Spleen (tissue), 11 donors: ENCODE measurements at regions not wholly inside any gene's neighbourhood (a gene's known extent, or its start where the extent isn't known, plus 50 kb on each side); places are given as distances from the start of the nearest gene placed in this dataset.
"Not testable (repeated sequence)": the region's sequence is repeated elsewhere in the genome, so short reads cannot be mapped to it uniquely, and the experiment has no call there.

Experiments
- DNase-seq: peaks from one replicate; pipeline ENCODE4 v3.0.0-alpha.2; 2020
- H3K27ac ChIP-seq, 8 donors: fragments of 200-600 bp; sonication (generic) in 7 of 8; 1 replicate in 4 of 8; 2 replicates in 4 of 8; pipeline versions ENCODE4 v1.5.0 to v1.8.0; 2016 to 2021; ENCODE audit warnings: inconsistent platforms in 4 of 8, mild to moderate bottlenecking in 4 of 8, moderate library complexity in 1 of 8
- H3K27me3 ChIP-seq, 7 donors: fragments of 200-600 bp; sonication (generic) in 6 of 7; replicated peaks in 1 of 7; 1 replicate in 4 of 7; 2 replicates in 3 of 7; pipeline versions ENCODE4 v1.5.0 to v1.8.0; 2016 to 2021; ENCODE audit warnings: inconsistent platforms in 3 of 7, mild to moderate bottlenecking in 1 of 7
- H3K36me3 ChIP-seq, 6 donors: fragments of 200-600 bp; sonication (generic) in 5 of 6; 1 replicate in 4 of 6; 2 replicates in 2 of 6; pipeline versions ENCODE4 v1.5.0 to v1.8.0; 2016 to 2021; ENCODE audit warnings: inconsistent platforms in 2 of 6
- H3K4me1 ChIP-seq, 6 donors: fragments of 200-600 bp; sonication (generic) in 5 of 6; 1 replicate in 3 of 6; 2 replicates in 3 of 6; pipeline versions ENCODE4 v1.5.0 to v1.8.0; 2016 to 2021; ENCODE audit warnings: inconsistent platforms in 3 of 6
- H3K4me3 ChIP-seq, 8 donors: fragments of 200-600 bp; sonication (generic) in 7 of 8; 1 replicate in 4 of 8; 2 replicates in 4 of 8; pipeline versions ENCODE4 v1.5.0 to v1.8.0; 2016 to 2021; ENCODE audit warnings: inconsistent platforms in 4 of 8, mild to moderate bottlenecking in 4 of 8, moderate library complexity in 2 of 8
- H3K9me3 ChIP-seq, 8 donors: fragments of 200-600 bp; sonication (generic) in 7 of 8; 1 replicate in 4 of 8; 2 replicates in 4 of 8; pipeline versions ENCODE4 v1.5.0 to v1.8.0; 2016 to 2021; ENCODE audit warnings: inconsistent platforms in 4 of 8
- CTCF ChIP-seq, 11 experiments: fragments of 200-600 bp in 7 of 11; fragments of 450-650 bp in 4 of 11; sonication (generic) in 4 of 11; IDR thresholded peaks in 8 of 11; conservative IDR thresholded peaks in 3 of 11; 1 replicate in 7 of 11; 2 replicates in 4 of 11; pipeline versions ENCODE4 v1.4.0 to v1.8.0; 2016 to 2021; ENCODE audit warnings: antibody characterized with exemption in 11 of 11, inconsistent platforms in 4 of 11, mild to moderate bottlenecking in 1 of 11
- POLR2A ChIP-seq, 3 donors: fragments of 450-650 bp; IDR thresholded peaks; one replicate each; pipeline ENCODE4 v1.5.1; 2017; ENCODE audit warnings: antibody characterized with exemption in 3 of 3, mild to moderate bottlenecking in 1 of 3
- POLR2AphosphoS5 ChIP-seq, 3 donors: sonication (generic); formaldehyde crosslinking; IDR thresholded peaks; one replicate each; pipeline ENCODE4 v1.5.1; 2017; ENCODE audit warnings: antibody characterized with exemption in 3 of 3
- WGBS, 5 donors: extraction: QIAGEN DNeasy Blood & Tissue Kit in 3 of 5; methylation state at CpG; one replicate each; pipeline versions ENCODE4 v1.1.5 to v1.1.7; 2013 to 2018; 5-methylcytosine and 5-hydroxymethylcytosine counted together
- intact Hi-C: fragments of 100-400 bp; cut with DNase I; formaldehyde crosslinking; loops from one replicate; pipeline ENCODE4 v1.15.0; 2023; ENCODE audit warnings: low total_unique reads
- donor health status: healthy with polysubstance abuse.
- donor health status: DM: no; HTN: no; CAD: no; lungs with moderate emphysema.
- donor health status: DM: no; HTN: no; CAD: no.
- donor health status: Bipolar disorder and iron deficiency.
- donor health status: healthy.
- donor health status: DM: no; HTN: no; CAD: no.
- donor health status: DM: yes; HTN: yes; CAD: no.

- intact Hi-C loops = no loop called here
- Histone ChIP-seq H3K36me3 (no peaks in the 10 kb centered on the region), H3K9me3 (peaks cover 0 to 11% (median 0%) of the 10 kb centered on the region in 8 donors), H3K4me1 (no peaks in the 10 kb centered on the region), H3K27me3 (no peaks in the 10 kb centered on the region), H3K27ac (no peak overlapping the region), H3K4me3 (no peak overlapping the region)
- 85 to 98% (median 87%) methylated on average over 4 of the region's 4 CpGs for WGBS, 5 donors
- TF ChIP-seq POLR2A (IDR thresholded peaks at IDR 0.05) = no peak
- TF ChIP-seq CTCF (IDR thresholded peaks at IDR 0.05 in 8 of 11, conservative IDR thresholded peaks at IDR 0.05 in 3 of 11) = no peak
- TF ChIP-seq POLR2AphosphoS5 (IDR thresholded peaks at IDR 0.05) = no peak
- DNase-seq = no peak
Observed at GRCh38 chr9:82423700-82424099, 435.1 kb downstream of the SPATA31D1 start.

- H3K27me3 ChIP-seq = no peaks in the 10 kb centered on the region
- intact Hi-C loops = no loop called here
- TF ChIP-seq POLR2A (IDR thresholded peaks at IDR 0.05) (no peak), CTCF (IDR thresholded peaks at IDR 0.05 in 8 of 11, conservative IDR thresholded peaks at IDR 0.05 in 3 of 11) (no peak), POLR2AphosphoS5 (IDR thresholded peaks at IDR 0.05) (no peak)
- H3K27ac ChIP-seq = no peak overlapping the region
- H3K4me3 ChIP-seq = no peak overlapping the region
- H3K36me3 ChIP-seq = no peaks in the 10 kb centered on the region
- H3K9me3 ChIP-seq = peaks cover 0 to 11% (median 0%) of the 10 kb centered on the region in 8 donors
- H3K4me1 ChIP-seq = no peaks in the 10 kb centered on the region
- no peak for DNase-seq
Observed at GRCh38 chr9:82424599-82425120, 436.1 kb downstream of the SPATA31D1 start.

- 85 to 95% (median 91%) methylated on average over 6 to 18 of the region's 18 CpGs for WGBS, 5 donors
- Histone ChIP-seq H3K27ac (no peak overlapping the region), H3K36me3 (no peaks in the 10 kb centered on the region), H3K27me3 (no peaks in the 10 kb centered on the region), H3K4me3 (no peak overlapping the region), H3K4me1 (no peaks in the 10 kb centered on the region), H3K9me3 (peaks cover 0 to 44% (median 15%) of the 10 kb centered on the region in 8 donors)
- DNase-seq = no peak
- intact Hi-C loops = no loop called here
- TF ChIP-seq POLR2A (IDR thresholded peaks at IDR 0.05) = no peak
- no peak for TF ChIP-seq CTCF (IDR thresholded peaks at IDR 0.05 in 8 of 11, conservative IDR thresholded peaks at IDR 0.05 in 3 of 11)
- TF ChIP-seq POLR2AphosphoS5 (IDR thresholded peaks at IDR 0.05) = no peak
Observed at GRCh38 chr9:82431121-82431520, 442.5 kb downstream of the SPATA31D1 start.

GRCh38 chr9:82433290-82433931 lies 444.8 kb downstream of the SPATA31D1 start:
- H3K27ac ChIP-seq, H3K27me3 ChIP-seq, H3K36me3 ChIP-seq, H3K4me1 ChIP-seq, DNase-seq, H3K4me3 ChIP-seq, intact Hi-C loops: not testable (repeated sequence)
- H3K9me3 ChIP-seq = peaks cover 0 to 57% (median 17%) of the 10 kb centered on the region in 8 donors
- 91 to 99% (median 94%) methylated on average over 10 to 15 of the region's 15 CpGs for WGBS, 5 donors
